OCI-LY3 (cell line): ENCODE measurements at regions not wholly inside any gene's neighbourhood (a gene's known extent, or its start where the extent isn't known, plus 50 kb on each side); places are given as distances from the start of the nearest gene placed in this dataset.

Source experiments
- CTCF ChIP-seq: fragments of 200-600, 300-600 bp; sonication (generic); IDR thresholded peaks from 2 replicates; pipeline ENCODE4 v1.5.1; 2014; ENCODE audit warnings: antibody characterized with exemption, low read length, low read depth
- EZH2phosphoT487 ChIP-seq: fragments of 200-600 bp; shearing (Covaris generic); IDR thresholded peaks from 2 replicates; pipeline ENCODE4 v1.6.1; 2018; ENCODE audit warnings: antibody characterized with exemption, mixed run types, low read depth

- TF ChIP-seq CTCF = no peak
- TF ChIP-seq EZH2phosphoT487 = no peak
These were observed 99.2 kb upstream of the PTPRM start for GRCh38 chr18:7467708-7468466.
